ENCODE measurements at regions not wholly inside any gene's neighbourhood (a gene's known extent, or its start where the extent isn't known, plus 50 kb on each side); places are given as distances from the start of the nearest gene placed in this dataset.
"Not testable (repeated sequence)": the region's sequence is repeated elsewhere in the genome, so short reads cannot be mapped to it uniquely, and the experiment has no call there.

GRCh38 chr15:83335542-83335941 is 51.1 kb upstream of the BNC1 start:
- TF ChIP-seq CTCF, POLR2A (IDR thresholded peaks at IDR 0.05): not testable (repeated sequence)

All from uterus (tissue), 2 donors.